Daoy (cell line): ENCODE measurements at regions not wholly inside any gene's neighbourhood (a gene's known extent, or its start where the extent isn't known, plus 50 kb on each side); places are given as distances from the start of the nearest gene placed in this dataset.
A peak's percentile ranks its signal among the peaks of the same experiment; 100 is the strongest.
"Not testable (repeated sequence)": the region's sequence is repeated elsewhere in the genome, so short reads cannot be mapped to it uniquely, and the experiment has no call there.

Experiments
- DNase-seq: peaks from one replicate; pipeline ENCODE4 v3.0.0-alpha.2; 2015; ENCODE audit warnings: low read depth

DNA sequence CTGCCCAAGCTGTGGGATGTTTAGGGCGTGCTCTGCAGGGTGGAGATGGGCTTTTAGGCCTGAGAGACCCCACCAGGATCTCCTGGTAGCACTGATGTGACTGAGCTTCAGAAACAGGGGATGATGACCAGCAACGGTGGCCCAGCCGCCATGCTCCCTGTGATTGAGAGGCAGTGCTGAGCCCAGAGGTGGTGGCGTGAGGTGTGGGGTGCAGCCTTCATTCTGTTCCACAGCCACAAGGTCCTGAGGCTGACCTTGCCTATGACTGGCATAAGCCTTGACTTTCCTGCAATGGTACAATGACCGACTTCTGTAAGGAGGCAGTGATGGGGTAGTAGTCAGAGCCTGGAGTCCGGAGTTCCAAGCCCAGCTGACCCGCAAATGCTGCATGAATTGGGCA, 263.3 kb downstream of the TSN start:
- no peak for DNase-seq

DNA sequence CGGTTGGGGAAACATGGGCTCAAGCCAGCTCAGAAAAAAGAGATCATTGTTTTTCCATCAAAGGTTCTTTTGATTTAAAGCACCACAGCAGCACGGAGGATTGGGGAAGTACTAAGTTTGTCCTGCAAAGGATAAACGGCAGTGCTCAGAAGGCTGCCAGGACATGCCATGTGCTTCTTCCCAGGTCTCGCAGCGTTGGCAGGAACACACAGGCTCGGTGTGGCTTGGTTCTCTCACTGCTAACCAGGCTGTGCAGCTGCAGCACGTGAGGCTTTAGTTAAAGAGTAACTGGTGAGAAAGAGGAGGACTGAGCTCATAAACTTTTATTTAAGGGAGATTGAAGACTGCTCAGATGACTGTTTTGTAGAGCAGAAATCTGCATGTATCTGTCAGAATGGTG, 264.3 kb downstream of the TSN start:
- DNase-seq: no peak

DNA sequence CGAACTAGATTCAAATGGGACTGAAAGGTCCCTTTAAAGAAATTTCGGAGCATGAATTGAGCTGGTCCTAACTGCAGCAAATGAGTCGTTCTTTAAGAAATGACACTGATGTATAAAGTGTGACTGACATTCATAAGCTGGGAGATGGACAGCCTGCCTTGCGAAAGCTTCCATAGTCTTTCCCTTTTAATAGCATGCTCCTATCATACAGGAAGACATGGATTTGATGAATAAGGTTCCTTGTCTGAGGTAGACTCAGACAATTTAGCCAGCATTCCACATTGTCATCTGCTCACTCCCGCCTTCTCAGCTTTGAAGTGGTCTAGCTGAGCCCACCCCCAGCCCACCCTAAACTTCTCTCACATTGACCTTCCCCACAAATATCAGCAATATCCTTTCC, 264.9 kb downstream of the TSN start:
- DNase-seq: no peak

DNA sequence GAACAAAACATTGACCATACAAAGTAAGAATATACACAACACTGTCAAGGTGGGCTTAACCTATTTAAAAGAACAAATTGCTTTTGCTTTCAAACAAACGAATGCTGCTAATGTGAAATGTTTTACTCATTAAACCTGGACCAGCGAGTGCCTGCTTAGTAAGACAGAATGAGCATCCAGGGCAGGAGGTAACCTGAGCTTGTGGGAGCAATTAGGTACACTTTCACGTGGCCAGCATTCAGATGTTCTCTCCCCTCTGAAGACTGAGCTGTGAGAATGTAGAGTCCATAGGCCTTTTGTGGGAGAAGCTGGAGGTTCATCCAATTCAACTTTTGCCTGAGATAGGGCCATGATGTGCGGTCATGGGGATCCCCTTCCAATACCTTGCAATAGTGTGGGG, 266.5 kb downstream of the TSN start:
- DNase-seq: no peak

DNA sequence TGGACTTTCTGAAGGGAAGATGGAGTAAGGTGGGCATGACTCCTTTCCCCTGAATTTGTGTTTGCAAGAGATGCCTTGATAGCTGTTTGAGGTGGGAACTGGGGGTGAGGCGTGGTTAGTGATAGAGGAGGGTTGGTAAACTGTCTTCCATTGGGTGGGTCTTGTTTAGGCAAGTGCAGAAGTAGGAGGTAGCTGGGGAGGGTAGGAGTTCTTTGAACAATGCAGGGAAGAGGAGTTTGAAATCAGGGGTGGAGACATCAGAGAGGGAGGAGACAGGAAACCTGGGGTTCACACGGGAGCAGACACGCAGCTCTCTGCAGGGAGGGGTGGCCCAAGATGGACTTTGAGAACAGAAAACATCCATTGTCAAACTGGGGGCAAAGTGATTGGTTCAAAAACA, 267.1 kb downstream of the TSN start:
- no peak for DNase-seq

DNA sequence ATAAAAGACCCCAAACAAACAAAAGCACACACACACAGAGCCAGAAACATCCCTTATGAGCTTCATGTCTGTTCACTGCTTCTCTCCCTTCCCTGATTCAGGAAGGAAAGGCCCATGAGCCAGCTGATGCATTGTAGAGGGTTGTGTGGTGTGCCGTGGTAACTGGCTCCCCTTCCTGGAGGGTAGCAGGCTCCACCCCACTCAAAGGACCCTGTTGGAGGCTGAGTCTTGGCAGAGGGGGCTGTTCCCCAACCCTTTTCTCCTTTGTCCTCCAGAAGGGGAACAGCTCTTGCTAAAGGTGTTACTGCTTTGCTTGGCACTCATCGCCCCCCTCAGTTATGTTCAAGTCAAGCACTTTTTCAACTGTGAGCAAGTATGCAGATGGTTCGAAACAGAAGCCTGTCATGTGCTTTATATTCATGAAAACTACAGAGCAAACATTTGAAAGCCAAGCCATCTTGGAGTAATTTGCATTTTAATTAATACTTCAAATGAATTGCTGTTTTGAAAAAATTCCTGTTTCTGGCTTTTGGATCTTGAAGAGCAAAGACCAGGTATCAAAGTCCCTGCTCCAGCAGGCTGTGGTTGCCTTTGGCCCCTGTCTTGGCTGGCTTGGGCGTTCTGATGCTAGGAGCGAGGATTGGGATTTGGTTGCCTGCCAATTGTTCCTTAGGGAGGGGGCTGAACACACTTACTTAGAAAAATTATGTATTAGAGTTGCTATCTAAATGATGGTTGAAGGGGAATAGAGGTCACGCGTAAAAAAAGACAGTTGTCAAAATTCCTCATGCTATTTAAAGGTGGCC, 267.8 kb downstream of the TSN start:
- DNase-seq: no peak

DNA sequence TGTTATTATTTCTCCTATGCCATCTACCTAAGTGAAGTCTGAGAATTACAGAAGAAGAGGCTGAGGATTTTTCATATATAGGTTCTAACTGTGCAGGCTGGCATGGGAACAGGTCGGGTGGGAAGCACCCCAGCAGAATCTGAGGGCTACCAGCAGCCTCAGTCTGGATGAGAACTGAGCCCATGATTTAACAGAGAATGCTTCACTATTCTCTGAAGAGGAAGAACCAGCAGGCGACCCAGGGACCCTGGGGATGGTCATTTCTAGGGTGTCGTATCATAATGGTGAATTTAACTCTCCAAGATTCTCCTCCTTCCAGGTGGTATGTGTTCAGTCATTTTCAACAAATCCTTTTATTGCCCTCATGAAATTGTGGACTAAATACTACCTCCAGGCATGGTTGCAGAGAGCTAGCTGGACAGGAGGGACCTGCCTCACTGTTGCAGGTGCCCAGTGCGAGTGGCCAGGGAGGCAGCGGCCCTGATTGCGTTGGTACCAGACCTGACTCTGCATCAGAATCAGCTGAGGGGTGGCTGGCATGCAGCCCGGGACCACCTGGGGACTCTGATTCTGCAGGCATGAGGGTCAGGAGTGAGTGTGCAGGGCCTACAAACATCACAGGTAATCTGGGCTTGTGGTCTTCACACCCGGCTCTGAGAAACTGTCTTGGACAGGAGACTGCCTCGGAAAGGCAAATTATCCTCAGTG, 272.2 kb downstream of the TSN start:
- DNase-seq: no peak

DNA sequence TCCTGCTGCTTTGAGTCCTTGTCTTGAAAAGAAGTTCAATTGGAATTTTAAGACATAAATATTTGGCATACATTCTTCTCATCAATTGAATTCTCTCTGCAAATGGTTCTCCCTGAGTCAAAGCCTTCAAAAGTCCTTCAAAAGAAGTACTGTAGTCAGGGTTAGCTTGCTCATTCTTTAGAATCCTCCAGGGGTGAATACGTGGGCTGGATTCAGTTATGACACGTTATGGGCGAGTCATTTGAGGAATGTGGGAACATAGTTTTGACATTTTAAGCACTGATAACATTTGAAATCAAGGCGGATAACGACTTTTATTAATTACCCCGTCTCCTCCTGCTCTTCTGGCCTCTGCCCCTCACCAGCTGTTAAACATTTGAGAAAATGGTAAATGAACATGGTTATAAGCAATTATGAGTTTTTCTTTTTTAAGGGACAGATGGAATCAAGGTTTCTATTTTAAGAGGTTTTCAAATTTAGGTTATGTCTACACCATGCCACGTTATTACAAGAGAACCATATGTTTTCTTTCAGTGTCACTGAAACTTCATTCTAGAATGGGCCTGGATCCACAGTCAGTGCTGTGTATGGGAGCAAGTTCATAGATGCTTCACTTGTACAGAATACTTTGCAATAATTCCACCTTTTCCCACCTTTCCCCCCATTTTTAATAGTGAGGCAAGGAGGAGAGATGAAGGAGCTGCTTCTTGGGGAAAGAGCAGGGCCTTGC, 273.1 kb downstream of the TSN start:
- peak; percentile 74 for DNase-seq

DNA sequence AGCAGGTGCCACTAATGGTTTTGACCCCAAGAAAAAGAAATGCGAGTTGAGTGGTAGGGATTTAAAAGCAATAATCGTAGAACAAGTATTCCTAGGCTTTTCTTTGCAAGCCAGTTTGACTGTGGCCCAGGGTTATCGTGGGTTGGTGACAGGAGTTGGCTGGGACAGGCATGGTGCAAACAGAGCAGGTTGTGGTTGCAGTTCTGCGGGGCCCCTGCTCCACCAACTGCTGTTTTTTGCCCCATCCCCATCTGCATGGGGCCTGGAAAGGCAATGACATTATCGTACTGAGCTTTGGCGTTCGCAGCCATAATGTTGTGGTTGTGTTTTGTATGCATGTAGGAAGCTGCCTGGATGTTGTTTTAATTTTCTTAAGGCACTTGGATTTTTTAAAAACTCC, 274.0 kb downstream of the TSN start:
- DNase-seq: no peak

DNA sequence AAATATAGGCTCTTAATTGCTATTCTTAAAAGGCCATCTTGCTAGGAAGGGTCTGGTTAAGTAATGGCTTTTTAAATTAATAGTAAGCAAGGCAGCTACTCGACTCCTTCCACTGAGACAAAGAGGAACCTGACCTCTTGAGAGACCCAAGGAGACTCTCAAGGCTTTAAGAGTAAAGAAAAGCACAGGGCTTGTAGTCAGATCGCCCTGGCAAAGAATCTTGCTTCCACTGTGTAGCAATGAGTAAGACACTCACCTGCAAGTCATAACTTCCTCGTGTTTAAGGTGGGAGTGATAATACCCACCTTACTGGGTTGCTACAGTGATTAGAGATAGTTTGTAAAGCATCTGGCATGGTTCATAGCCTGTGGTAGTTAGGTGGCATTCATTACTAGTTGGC, 274.5 kb downstream of the TSN start:
- no peak for DNase-seq

DNA sequence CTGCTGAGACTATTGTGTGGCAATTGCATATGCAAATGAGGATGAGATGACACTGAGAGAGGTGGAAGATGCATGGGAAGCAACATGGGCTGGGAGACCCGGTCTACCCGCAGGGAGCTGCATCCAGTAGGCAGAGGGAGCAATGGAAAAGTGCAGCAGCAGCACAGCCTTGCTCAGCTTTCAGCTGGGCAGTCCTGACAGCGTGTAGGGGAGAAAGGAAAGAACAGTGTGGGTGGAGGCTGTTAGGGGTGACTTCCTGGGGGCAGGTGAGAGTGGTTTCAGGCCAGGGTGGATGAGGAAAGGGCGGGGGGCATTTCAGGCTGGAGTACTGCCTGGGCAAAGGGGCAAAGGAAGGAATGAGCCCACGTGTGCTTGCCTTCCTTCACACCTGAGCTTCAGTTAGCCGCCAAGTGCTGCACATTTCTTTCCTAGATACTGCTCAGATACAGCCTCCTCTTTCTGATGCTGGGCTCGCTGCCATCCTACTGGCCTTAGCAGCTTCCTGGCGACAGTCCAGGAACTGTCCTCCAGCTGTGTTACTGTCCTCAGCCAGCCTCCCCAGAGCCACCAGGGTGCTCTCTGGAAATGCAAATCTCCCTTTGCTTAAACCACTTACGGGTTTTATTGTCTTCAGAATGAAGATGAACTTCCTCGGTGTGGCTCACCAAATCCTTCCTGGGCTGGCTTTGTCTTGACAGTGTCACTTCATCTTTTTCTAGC, 276.3 kb downstream of the TSN start:
- peak; percentile 30 for DNase-seq

DNA sequence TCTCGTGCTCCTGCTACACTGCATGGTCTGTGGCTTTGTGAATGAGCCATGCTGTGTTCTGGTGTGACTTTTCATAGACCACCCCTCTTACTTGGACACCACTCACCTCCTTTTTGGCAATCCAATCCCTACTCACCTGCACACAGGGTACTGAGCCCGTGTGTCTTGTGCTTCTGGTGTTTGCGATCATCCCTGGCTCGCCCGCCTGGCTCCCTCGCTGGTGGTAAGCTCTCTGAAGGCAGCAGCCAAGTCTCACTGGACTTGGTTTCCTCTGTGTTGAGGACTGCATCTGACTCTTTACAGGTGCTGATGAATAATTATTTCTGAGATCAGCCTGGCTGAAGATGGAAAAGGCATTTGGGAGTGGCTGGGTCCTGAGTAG, 276.8 kb downstream of the TSN start:
- DNase-seq: no peak

DNA sequence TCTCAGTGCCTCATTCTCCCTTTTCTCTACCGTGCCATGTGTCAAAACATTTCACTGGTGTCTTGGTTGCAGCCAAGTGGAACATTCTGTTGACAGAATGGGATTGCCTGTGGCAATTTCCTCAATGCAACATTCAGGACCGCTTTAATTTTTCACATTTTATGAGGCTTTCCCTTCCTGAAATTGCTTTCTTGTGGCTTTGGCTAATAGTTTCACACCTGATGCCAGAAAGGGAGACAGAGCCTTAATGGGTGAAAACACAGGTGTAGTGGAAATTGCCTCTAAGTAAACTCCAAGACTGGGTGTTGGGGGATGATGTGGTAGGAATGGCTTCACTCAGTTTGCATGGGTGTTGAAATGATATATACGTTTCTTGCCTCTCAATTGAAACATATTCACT, 278.3 kb downstream of the TSN start:
- DNase-seq: no peak

DNA sequence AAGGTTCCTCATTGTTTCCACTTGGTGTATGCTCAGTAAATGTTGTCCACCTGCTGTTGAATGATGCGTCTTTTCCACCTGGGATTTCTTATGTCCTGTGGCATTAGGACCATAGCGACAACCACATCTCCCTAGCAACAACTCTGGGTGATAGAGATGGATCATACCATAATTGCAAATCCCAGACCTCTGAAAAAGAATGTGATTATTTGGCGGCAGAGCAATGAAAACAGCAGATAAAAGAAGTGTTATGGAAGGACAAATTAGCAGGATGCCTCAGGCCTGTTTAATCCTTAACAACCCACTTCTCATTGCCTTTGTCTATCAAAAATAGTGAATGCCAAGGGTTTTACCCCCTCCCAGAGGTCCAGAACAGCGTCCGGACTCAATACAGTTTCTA, 278.9 kb downstream of the TSN start:
- no peak for DNase-seq

DNA sequence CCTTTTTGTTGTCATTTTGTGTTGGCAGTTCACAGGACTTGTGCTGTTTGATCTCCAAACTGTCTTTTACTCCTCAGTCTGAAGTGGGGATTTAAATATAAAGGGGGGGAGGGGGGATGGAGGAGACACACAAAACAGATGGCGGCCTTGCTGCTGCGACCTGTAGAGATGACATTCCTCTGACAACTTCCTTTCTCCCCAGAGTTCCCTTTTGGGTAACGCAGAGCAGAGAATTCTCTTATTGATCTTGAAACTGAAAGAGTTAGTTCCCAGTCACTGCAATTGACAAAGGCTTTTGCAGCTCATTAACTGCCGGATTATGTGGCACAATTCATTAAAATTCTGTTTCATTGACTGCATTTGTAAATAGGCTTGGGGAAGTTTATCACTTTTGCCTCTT, 279.3 kb downstream of the TSN start:
- DNase-seq: no peak

DNA sequence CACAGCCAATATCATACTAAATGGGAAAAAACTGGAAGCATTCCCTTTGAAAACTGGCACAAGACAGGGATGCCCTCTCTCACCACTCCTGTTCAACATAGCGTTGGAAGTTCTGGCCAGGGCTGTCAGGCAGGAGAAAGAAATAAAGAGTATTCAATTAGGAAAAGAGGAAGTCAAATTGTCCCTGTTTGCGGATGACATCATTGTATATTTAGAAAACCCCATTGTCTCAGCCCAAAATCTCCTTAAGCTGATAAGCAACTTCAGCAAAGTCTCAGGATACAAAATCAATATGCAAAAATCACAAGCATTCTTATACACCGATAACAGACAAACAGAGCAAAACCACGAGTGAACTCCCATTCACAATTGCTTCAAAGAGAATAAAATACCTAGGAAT, 283.4 kb downstream of the TSN start:
- DNase-seq: not testable (repeated sequence)

DNA sequence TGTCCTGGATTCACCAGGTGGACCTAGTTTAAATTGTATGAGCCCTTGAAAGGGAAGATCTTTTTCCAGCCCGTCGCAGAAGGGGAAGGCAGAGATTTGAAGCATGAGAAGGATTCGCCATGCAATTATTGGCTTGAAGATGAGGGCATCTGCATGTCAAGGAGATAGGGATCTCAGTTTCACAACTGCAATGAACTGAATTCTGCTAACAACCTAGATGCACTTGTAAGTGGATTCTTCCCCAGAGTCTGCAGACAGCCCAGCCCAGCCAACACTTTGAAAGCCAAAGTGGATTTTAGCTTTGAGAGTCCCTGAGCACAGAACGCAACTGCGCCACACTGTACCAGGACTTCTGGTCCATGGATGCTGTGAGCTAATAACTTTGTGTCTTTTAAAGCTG, 286.0 kb downstream of the TSN start:
- DNase-seq: no peak

DNA sequence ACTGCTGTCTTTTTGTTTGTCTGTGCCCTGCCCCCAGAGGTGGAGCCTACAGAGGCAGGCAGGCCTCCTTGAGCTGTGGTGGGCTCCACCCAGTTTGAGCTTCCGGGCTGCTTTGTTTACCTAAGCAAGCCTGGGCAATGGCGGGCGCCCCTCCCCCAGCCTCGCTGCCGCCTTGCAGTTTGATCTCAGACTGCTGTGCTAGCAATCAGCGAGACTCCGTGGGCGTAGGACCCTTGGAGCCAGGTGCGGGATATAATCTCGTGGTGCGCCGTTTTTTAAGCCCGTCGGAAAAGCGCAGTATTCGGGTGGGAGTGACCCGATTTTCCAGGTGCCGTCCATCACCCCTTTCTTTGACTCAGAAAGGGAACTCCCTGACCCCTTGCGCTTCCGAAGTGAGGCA, 296.2 kb downstream of the TSN start:
- not testable (repeated sequence) for DNase-seq

DNA sequence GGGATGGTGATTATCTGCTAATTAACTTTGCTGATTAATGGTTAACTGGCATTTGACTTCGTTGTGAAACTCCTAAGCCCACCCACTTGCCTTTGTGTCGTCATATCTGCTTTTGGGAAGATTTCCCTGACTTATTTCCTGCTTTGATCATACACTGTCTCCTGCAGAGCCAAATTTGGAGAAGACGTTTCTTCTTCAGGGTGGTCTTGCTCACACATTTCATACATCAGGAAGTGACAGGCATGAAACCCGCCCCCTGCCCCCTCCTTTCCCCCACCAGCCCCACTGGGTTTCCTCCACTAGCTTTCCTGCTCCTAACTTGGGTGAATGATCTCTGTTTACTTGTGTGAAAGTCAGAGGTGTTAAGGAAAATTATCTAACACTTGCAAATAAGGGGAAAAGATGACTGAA, 300.1 kb downstream of the TSN start:
- no peak for DNase-seq

DNA sequence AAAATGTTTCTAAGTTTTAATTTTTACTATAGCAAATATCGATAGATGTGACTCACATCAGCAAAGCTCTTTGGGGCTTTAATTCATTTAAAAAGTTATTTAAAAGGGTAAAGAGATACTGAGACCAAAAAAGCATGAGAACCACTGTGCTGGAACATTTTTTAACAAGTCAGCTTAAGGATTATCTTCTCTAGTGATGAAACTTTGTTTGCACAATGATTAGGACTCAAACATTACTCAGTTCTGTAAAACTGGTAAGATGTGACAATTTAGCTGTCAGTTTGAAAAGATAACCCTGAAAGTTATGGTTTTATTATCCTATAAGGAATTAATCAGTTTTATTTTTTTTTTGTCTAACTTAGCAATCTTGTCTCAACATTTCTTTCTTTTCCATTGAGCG, 301.4 kb downstream of the TSN start:
- no peak for DNase-seq

DNA sequence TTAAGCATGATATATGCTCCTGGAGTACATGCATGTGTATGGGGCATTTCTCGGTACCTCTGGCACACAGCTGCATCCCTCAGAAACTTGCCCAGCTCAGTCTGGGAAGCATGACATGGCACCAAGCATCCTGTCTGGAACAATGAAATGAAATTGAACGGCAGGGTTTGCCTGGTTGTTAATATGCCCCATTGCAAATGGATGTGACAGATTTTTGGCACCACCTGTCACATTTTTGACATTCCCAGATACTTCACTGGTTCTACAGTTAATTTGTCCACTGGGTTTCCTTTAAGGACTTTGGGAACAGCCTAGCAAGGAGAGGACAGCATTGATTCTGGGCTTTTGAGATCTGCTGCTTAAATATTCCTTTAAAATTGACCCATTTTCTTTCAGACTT, 305.8 kb downstream of the TSN start:
- DNase-seq: peak; percentile 6

DNA sequence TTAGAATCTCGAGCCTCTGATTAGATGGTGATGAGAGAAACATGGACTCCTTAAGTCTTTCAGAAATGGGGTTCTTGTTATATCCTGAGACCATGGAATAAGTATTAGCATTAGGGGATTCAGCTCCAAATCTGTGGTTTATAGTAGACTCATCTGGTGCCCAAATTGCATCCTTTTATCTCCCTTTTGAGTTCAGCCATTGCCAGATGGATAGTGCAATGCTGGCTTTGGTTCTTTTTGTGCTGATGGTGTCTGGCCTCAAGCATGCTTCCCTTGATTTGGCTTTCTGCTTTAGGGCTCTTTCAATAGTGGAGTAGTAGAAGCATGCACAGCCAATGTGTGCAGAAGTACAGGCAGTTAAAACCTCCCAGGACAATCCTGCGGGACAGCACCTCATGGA, 306.4 kb downstream of the TSN start:
- DNase-seq: no peak
